ENCODE measurements at regions not wholly inside any gene's neighbourhood (a gene's known extent, or its start where the extent isn't known, plus 50 kb on each side); places are given as distances from the start of the nearest gene placed in this dataset.
"Not testable (repeated sequence)": the region's sequence is repeated elsewhere in the genome, so short reads cannot be mapped to it uniquely, and the experiment has no call there.

DNA sequence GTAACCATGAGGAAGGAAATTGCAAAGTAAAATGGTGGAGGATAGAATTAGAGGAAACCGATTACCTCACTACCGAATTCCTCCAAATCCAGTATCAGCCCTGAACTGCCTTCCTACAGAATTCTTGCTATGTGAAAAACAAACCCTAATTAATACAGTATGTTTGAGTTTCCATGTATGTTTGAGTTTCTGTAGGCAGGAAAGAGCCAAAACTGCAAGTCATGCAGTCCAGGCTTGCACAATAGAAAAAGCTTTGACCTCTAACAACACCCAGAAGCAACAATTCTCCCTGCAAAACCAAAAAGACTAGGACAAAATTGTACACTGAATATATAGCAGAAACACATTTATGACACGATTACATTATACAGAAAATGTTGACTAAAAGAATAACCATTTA lies 614.8 kb downstream of the DIPK2A start:
- no peaks in the 10 kb centered on the region for H3K36me3 ChIP-seq
- ATAC-seq, result no peak
- H3K9me3 ChIP-seq, result peaks cover 0 to 12% of the 10 kb centered on the region in 2 donors
- intact Hi-C loops (cut with DNase I), result no loop called here
- H3K27ac ChIP-seq, result no peak overlapping the region
- H3K27me3 ChIP-seq, result no peaks in the 10 kb centered on the region
- H3K4me1 ChIP-seq, result no peaks in the 10 kb centered on the region
- DNase-seq, result no peak
- TF ChIP-seq, protein P1, sequence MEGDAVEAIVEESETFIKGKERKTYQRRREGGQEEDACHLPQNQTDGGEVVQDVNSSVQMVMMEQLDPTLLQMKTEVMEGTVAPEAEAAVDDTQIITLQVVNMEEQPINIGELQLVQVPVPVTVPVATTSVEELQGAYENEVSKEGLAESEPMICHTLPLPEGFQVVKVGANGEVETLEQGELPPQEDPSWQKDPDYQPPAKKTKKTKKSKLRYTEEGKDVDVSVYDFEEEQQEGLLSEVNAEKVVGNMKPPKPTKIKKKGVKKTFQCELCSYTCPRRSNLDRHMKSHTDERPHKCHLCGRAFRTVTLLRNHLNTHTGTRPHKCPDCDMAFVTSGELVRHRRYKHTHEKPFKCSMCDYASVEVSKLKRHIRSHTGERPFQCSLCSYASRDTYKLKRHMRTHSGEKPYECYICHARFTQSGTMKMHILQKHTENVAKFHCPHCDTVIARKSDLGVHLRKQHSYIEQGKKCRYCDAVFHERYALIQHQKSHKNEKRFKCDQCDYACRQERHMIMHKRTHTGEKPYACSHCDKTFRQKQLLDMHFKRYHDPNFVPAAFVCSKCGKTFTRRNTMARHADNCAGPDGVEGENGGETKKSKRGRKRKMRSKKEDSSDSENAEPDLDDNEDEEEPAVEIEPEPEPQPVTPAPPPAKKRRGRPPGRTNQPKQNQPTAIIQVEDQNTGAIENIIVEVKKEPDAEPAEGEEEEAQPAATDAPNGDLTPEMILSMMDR (IDR thresholded peaks at IDR 0.05), result no peak
- H3K4me3 ChIP-seq, result no peak overlapping the region

DNA sequence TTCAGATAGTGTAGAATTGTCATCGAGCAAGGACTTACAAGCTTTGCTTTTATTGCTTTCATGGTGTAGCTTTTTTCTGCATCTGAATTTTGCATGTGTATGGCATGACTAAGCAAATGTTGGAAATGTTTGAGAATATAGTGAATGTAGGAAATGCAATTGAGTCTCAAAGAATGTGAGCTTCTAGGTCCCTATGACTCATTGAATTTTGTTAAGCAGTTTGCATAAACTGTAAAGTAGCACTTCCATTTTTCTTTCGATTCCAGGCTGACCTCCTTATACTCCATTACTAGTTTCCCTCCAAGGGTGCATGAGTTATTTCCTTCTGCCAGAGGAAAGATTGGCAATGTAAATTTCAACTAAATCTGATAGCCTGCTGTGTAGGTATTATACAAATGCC lies 619.2 kb downstream of the DIPK2A start:
- Histone ChIP-seq H3K4me3 (no peak overlapping the region), H3K9me3 (no peaks in the 10 kb centered on the region), H3K27ac (no peak overlapping the region), H3K27me3 (no peaks in the 10 kb centered on the region), H3K36me3 (no peaks in the 10 kb centered on the region), H3K4me1 (no peaks in the 10 kb centered on the region)
- ATAC-seq, result peak; percentile 68
- DNase-seq, result no peak
- TF ChIP-seq, protein P1 (IDR thresholded peaks at IDR 0.05), result no peak
- intact Hi-C loops (cut with DNase I), result no loop called here

DNA sequence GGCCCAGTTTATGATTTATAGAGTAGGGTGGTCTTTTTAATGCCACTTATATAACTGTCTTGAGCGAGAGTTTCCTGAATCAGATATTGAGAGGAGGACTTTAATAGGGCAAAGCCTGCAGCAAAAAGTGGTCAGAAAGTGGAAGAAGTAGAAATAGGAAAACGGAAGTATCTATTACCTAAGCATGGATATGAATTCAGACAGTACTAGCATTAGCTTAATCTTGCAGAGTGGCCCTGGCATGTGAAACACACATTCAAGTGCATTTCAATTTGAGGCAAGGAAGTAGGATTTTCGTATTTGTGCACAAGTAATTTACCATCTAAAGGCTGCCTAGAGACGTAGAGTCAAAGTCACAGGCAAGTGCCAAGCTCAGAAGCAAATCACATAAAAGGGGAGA lies 622.3 kb downstream of the DIPK2A start:
- TF ChIP-seq, protein P1 (IDR thresholded peaks at IDR 0.05), result no peak
- Histone ChIP-seq H3K4me3 (no peak overlapping the region), H3K27me3 (no peaks in the 10 kb centered on the region), H3K36me3 (no peaks in the 10 kb centered on the region), H3K27ac (no peak overlapping the region), H3K4me1 (no peaks in the 10 kb centered on the region), H3K9me3 (peaks cover 0 to 6% of the 10 kb centered on the region in 2 donors)
- ATAC-seq (no peak), DNase-seq (no peak)
- intact Hi-C loops (cut with DNase I), result no loop called here

DNA sequence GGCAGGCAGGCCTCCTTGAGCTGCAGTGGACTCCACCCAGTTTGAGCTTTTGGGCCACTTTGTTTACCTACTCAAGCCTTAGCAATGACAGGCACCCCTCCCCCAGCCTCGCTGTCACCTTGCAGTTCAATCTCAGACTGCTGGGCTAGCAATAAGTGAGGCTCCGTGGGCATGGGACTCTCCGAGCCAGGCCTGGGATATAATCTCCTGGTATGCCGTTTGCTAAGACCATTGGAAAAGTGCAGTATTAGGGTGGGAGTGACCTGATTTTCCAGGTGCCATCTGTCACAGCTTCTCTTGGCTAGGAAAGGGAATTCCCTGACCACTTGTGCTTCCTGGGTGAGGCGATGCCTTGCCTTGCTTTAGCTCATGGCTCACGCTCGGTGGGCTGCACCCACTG lies 648.6 kb downstream of the DIPK2A start:
- H3K9me3 ChIP-seq, result peaks cover 0 to 13% of the 10 kb centered on the region in 2 donors
- H3K27me3 ChIP-seq; H3K4me1 ChIP-seq; intact Hi-C loops (cut with DNase I); H3K4me3 ChIP-seq; H3K27ac ChIP-seq; H3K36me3 ChIP-seq; ATAC-seq: not testable (repeated sequence)
- peak in 1 of 4 donors; percentile 23 for DNase-seq

DNA sequence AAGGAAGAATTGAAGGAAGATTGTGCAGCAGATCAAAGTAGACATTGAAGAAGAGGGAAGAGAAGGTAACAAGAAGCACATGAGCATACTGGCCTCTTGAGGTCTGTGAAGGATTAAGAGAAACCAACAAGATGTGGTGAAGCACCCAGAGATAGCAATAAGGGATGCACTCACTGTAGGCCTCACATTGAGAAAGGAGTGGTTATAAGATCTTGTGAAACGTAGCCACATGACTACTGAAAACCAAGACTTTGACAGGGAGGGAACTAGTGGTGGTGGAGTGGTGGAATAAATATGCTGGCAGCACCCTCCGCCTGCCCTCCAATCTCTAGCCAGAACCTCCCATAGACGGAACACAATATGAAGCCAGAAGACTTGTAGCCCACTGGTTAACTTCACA lies 651.2 kb downstream of the DIPK2A start:
- DNase-seq, result no peak
- Histone ChIP-seq H3K4me3 (no peak overlapping the region), H3K36me3 (no peaks in the 10 kb centered on the region), H3K4me1 (no peaks in the 10 kb centered on the region), H3K9me3 (peaks cover 0 to 8% of the 10 kb centered on the region in 2 donors), H3K27me3 (no peaks in the 10 kb centered on the region), H3K27ac (no peak overlapping the region)
- ATAC-seq, result no peak
- TF ChIP-seq, protein P1 (IDR thresholded peaks at IDR 0.05), result no peak
- intact Hi-C loops (cut with DNase I), result no loop called here

DNA sequence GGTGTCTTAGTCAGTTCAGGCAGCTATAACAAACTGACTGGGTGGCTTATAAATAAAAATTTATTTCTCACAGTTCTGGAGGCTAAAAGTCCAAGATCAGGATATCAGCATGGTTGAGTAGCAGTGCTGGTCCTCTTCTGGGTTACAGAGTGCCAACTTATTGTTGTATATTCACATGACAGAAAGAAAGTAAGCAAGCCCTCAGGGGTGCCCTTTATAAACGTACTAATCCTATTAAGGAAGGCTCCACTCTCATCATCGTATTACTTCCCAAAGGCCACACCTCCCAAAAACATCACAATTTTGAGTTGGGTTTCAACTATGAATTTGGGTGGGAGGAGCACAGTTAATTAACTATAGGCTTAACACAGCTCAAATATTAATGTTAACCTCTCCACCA lies 653.0 kb downstream of the DIPK2A start:
- H3K27me3 ChIP-seq, result no peaks in the 10 kb centered on the region
- intact Hi-C loops (cut with DNase I), result no loop called here
- H3K4me1 ChIP-seq, result no peaks in the 10 kb centered on the region
- no peak overlapping the region for H3K4me3 ChIP-seq
- no peak for DNase-seq
- no peaks in the 10 kb centered on the region for H3K36me3 ChIP-seq
- no peak for ATAC-seq
- TF ChIP-seq, protein P1 (IDR thresholded peaks at IDR 0.05), result no peak
- H3K9me3 ChIP-seq, result no peaks in the 10 kb centered on the region
- H3K27ac ChIP-seq, result no peak overlapping the region

Measured in left lung (tissue), 4 donors.